CD4-positive, alpha-beta T cell treated with Interleukin-17A for 1 hour (primary cell): ENCODE measurements at regions not wholly inside any gene's neighbourhood (a gene's known extent, or its start where the extent isn't known, plus 50 kb on each side); places are given as distances from the start of the nearest gene placed in this dataset.
"Not testable (repeated sequence)": the region's sequence is repeated elsewhere in the genome, so short reads cannot be mapped to it uniquely, and the experiment has no call there.

Source experiments
- DNase-seq: peaks from one replicate; pipeline ENCODE4 v3.0.0-alpha.2; 2020

DNA sequence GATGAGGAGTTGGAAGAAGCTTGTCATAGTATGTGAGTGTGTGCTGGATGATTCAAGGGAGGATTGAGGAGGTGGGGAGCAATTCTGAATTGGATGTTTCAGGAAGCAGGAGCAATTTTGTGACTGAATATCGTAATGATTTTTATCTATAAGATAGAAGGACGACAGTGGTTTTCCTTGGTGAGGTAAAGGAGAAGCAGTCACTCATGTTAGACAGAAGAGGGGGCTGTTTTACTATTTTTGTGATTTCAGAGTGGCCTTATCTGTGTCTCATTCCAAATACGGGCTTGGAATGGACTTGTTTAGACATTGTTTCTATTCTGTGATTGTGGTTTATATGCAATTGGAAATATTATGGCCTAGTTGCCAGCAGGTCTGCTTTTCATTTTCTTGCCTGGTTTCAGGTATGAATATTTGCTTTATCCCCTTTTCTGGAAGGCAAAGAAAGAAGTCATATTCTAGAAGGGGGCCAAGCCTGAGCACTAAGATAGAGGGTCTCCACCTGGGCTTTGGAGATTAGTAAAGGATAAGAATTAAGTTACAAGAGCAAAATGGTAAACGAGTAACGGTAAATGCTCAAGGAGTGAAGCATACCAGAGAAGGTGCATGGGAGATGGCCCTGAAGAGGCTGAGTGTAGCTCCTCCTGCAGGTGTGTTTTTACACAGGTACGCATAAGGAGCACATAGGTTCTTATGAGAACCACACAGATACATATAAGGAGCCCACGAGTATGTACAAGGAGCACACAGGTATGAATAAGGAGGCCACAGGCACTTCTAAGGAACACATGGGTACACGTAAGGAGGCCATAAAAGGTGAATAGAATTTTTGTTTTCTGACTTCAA is 124.6 kb upstream of the KCNAB1 start:
- peak; percentile 26 for DNase-seq

- DNase-seq, result no peak
Measured at GRCh38 chr3:155996882-155997281, 123.5 kb upstream of the KCNAB1 start.

- DNase-seq, result not testable (repeated sequence)
Measured at GRCh38 chr3:155998173-155998572, 122.2 kb upstream of the KCNAB1 start.

GRCh38 chr3:156005736-156006135 is 114.6 kb upstream of the KCNAB1 start:
- no peak for DNase-seq

DNA sequence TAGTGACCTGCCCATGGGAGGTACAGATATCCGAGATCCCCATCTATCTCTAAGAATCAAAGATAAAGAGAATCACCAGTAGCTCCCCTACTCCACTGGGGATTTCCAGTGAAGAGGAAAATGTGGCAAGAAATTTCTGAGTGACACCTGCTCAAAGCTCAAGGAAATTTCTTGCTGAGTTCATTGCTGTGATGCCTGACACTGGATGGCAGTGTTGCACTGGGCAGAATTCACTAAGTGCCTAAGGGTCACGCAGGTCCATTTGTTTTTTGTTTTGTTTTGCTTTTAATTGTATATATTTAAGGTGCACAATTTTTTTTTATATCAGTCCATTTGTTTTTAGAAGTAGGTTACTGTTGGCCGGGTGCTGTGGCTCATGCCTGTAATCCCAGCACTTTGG is 109.5 kb upstream of the KCNAB1 start:
- DNase-seq, result no peak

DNA sequence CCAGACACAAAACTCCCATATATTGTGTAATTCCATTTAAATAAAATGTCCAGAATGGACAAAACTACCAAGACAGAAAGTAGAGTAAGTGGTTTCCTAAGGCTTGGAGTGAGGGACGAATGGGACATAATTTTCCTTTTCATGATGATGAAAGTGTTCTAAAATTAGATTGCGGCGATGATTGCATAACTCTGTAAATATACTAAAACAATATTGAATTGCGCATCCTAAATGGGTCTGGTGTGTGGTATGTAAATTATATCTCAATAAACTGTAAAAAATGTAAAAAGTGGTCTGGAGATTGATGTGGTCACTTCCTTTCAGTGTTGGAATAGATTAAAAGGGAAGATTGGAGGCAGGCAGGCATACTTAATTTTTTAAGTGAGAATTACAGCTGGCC is 105.9 kb upstream of the KCNAB1 start:
- DNase-seq, result no peak

GRCh38 chr3:156016902-156017301 is 103.5 kb upstream of the KCNAB1 start:
- DNase-seq, result no peak

DNA sequence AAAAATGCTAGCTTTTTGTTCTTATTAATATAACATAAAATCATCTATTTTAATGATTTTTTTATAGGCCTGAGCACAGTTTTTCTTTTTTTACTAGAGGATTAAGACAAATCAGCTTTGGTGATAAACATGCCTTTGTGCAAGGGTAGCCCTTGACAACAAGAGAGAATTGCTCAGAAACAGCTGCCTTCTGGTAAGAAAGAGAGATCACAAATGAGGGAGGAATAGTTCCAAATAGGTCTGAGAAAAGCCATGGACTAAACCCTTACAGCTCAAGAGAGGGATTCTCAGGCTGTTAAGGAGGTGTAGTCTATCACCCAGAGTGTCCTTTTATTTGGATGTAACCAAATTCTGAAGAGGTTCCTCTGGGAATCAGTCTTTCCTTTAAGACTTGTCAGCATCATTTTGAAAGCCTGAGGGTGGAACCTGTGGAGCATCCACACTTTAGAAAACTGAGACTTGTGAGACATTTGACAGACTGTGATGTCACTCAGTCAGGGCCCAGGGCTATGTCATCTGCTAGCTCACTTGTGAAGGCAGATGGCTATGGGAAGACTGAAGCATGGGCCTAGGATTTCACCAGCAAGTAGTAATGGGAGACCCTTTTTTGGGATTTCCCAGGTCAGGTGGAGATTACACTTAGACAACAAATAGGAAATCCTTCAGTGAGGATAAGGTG is 102.9 kb upstream of the KCNAB1 start:
- DNase-seq, result no peak

- DNase-seq, result no peak
Measured at GRCh38 chr3:156024904-156025533, 95.4 kb upstream of the KCNAB1 start.

- DNase-seq, result no peak
Measured at GRCh38 chr3:156029208-156029607, 91.2 kb upstream of the KCNAB1 start.

GRCh38 chr3:156030723-156031122 is 89.7 kb upstream of the KCNAB1 start:
- DNase-seq, result no peak

GRCh38 chr3:156033428-156033827 is 87.0 kb upstream of the KCNAB1 start:
- no peak for DNase-seq

GRCh38 chr3:156035158-156035557 is 85.2 kb upstream of the KCNAB1 start:
- no peak for DNase-seq

- no peak for DNase-seq
Measured at GRCh38 chr3:156036258-156037053, 83.9 kb upstream of the KCNAB1 start.

- no peak for DNase-seq
Measured at GRCh38 chr3:156037356-156037755, 83.0 kb upstream of the KCNAB1 start.

GRCh38 chr3:156038869-156039268 is 81.5 kb upstream of the KCNAB1 start:
- DNase-seq, result no peak

- DNase-seq, result no peak
Measured at GRCh38 chr3:156040041-156040440, 80.3 kb upstream of the KCNAB1 start.

DNA sequence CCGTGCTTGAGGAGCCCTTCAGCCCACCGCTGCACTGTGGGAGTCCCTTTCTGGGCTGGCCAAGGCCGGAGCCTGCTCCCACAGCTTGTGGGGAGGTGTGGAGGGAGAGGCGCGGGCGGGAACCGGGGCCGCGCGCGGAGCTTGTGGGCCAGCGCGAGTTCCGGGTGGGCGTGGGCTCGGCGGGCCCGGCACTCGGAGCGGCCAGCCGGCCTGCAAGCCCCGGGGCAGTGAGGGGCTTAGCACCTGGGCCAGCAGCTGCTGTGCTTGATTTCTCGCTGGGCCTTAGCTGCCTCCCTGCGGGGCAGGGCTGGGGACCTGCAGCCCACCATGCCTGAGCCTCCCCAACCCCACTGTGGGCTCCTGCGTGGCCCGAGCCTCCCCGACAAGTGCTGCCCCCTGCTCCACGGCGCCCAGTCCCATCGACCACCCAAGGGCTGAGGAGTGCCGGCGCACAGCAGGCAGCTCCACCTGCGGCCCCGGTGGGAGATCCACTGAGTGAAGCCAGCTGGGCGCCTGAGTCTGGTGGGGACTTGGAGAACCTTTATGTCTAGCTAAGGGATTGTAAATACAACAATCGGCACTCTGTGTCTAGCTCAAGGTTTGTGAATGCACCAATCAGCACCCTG is 79.0 kb upstream of the KCNAB1 start:
- DNase-seq, result not testable (repeated sequence)

DNA sequence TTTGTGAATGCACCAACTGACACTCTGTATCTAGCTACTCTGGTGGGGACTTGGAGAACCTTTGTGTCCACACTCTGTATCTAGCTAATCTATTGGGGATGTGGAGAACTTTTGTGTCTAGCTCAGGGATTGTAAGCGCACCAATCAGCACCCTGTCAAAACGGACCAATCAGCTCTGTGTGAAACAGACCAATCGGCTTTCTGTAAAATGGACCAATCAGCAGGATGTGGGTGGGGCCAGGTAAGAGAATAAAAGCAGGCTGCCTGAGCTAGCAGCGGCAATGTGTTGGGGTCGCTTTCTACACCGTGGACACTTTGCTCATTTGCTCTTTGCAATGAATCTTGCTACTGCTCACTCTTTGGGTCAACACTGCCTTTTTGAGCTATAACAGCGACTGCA is 78.5 kb upstream of the KCNAB1 start:
- not testable (repeated sequence) for DNase-seq

DNA sequence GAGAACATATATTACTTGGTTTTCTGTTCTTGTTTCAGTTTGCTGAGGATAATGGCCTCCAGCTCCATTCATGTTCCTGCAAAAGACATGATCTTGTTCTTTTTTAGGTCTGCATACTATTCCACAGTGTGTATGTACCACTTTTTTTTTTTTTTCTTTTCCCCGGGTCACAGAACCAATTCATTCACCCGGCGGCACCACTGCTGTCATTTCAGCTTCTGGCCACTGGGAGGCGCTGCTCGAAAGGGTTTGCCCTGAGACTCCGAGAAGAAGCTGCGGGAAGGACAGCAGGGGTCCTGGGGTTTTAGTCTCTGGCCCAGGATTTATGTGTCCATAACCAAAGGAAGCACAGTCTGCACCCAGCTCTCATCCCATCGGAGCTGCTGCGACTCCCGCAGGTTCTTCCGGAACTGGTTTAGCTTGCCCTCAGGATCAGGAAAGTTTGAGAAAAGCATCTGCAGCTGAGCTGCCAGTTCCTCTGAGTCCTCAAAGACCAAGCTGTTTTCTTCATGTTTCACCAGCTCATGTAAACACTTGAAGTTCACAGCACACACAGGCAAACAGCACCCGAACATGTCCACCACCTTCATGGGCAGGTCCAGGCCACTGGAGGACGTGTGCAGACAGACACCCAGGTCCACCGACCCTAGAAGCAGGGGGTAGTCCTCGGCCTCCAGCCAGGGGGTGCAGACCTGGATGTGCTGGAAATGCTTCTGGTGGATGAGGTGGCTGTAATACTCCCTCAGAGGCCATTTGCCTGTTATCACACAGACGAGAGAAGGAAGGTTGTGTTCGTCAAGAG is 76.3 kb upstream of the KCNAB1 start:
- peak; percentile 54 for DNase-seq

- no peak for DNase-seq
Measured at GRCh38 chr3:156044634-156044975, 75.8 kb upstream of the KCNAB1 start.

- not testable (repeated sequence) for DNase-seq
Measured at GRCh38 chr3:156048483-156048882, 71.9 kb upstream of the KCNAB1 start.
